Neural cell (in vitro differentiated cells): ENCODE measurements at regions not wholly inside any gene's neighbourhood (a gene's known extent, or its start where the extent isn't known, plus 50 kb on each side); places are given as distances from the start of the nearest gene placed in this dataset.

ENCODE experiments used
- EP300 ChIP-seq: fragments of 450-650 bp; conservative IDR thresholded peaks from 2 replicates; pipeline ENCODE4 v1.6.1; 2014; ENCODE audit warnings: antibody characterized with exemption, mild to moderate bottlenecking, moderate library complexity; ENCODE audit not compliant: poor library complexity, severe bottlenecking
- EZH2 ChIP-seq: fragments of 200-600, 300-800 bp; shearing (Covaris generic), sonication (generic); IDR thresholded peaks from 2 replicates; pipeline ENCODE4 v1.6.1; 2014; ENCODE audit warnings: antibody characterized with exemption, low read length, borderline replicate concordance, mild to moderate bottlenecking; ENCODE audit not compliant: insufficient read depth, poor library complexity, severe bottlenecking
- MXI1 ChIP-seq: fragments of 450-650 bp; conservative IDR thresholded peaks from 2 replicates; pipeline ENCODE4 v1.6.1; 2014; ENCODE audit warnings: antibody characterized with exemption, mild to moderate bottlenecking; ENCODE audit not compliant: poor library complexity, severe bottlenecking
- POLR2AphosphoS5 ChIP-seq: IDR thresholded peaks from 2 replicates; pipeline ENCODE4 v1.6.1; 2012
- RAD21 ChIP-seq: fragments of 450-650 bp; conservative IDR thresholded peaks from 2 replicates; pipeline ENCODE4 v1.6.1; 2014; ENCODE audit warnings: antibody characterized with exemption, mild to moderate bottlenecking, moderate library complexity
- SMC3 ChIP-seq: fragments of 450-650 bp; conservative IDR thresholded peaks from 2 replicates; pipeline ENCODE4 v1.6.1; 2014; ENCODE audit warnings: antibody characterized with exemption, mild to moderate bottlenecking, moderate library complexity; ENCODE audit not compliant: poor library complexity
- TAF1 ChIP-seq: IDR thresholded peaks from 2 replicates; pipeline ENCODE4 v1.6.1; 2012; ENCODE audit warnings: low read depth
- TF ChIP-seq, protein P1 (sequence below): fragments of 450-650 bp; IDR thresholded peaks from 2 replicates; pipeline ENCODE4 v1.5.1; 2014; ENCODE audit warnings: antibody characterized with exemption, mild to moderate bottlenecking, moderate library complexity; ENCODE audit not compliant: poor library complexity, severe bottlenecking
- TF ChIP-seq, protein P2 (sequence below): IDR thresholded peaks from 2 replicates; pipeline ENCODE4 v1.6.1; 2012; ENCODE audit warnings: borderline replicate concordance

GRCh38 chr13:50226515-50227155 is 211.4 kb downstream of the KCNRG start:
- no peak for TF ChIP-seq POLR2AphosphoS5
- TF ChIP-seq EP300, result no peak
- TF ChIP-seq, protein P1, sequence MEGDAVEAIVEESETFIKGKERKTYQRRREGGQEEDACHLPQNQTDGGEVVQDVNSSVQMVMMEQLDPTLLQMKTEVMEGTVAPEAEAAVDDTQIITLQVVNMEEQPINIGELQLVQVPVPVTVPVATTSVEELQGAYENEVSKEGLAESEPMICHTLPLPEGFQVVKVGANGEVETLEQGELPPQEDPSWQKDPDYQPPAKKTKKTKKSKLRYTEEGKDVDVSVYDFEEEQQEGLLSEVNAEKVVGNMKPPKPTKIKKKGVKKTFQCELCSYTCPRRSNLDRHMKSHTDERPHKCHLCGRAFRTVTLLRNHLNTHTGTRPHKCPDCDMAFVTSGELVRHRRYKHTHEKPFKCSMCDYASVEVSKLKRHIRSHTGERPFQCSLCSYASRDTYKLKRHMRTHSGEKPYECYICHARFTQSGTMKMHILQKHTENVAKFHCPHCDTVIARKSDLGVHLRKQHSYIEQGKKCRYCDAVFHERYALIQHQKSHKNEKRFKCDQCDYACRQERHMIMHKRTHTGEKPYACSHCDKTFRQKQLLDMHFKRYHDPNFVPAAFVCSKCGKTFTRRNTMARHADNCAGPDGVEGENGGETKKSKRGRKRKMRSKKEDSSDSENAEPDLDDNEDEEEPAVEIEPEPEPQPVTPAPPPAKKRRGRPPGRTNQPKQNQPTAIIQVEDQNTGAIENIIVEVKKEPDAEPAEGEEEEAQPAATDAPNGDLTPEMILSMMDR, result no peak
- no peak for TF ChIP-seq EZH2
- TF ChIP-seq, protein P2, sequence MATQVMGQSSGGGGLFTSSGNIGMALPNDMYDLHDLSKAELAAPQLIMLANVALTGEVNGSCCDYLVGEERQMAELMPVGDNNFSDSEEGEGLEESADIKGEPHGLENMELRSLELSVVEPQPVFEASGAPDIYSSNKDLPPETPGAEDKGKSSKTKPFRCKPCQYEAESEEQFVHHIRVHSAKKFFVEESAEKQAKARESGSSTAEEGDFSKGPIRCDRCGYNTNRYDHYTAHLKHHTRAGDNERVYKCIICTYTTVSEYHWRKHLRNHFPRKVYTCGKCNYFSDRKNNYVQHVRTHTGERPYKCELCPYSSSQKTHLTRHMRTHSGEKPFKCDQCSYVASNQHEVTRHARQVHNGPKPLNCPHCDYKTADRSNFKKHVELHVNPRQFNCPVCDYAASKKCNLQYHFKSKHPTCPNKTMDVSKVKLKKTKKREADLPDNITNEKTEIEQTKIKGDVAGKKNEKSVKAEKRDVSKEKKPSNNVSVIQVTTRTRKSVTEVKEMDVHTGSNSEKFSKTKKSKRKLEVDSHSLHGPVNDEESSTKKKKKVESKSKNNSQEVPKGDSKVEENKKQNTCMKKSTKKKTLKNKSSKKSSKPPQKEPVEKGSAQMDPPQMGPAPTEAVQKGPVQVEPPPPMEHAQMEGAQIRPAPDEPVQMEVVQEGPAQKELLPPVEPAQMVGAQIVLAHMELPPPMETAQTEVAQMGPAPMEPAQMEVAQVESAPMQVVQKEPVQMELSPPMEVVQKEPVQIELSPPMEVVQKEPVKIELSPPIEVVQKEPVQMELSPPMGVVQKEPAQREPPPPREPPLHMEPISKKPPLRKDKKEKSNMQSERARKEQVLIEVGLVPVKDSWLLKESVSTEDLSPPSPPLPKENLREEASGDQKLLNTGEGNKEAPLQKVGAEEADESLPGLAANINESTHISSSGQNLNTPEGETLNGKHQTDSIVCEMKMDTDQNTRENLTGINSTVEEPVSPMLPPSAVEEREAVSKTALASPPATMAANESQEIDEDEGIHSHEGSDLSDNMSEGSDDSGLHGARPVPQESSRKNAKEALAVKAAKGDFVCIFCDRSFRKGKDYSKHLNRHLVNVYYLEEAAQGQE, result no peak
- no peak for TF ChIP-seq TAF1
- TF ChIP-seq RAD21, result no peak
- no peak for TF ChIP-seq SMC3
- TF ChIP-seq MXI1, result no peak
